Endothelial cell of umbilical vein (primary cell): ENCODE measurements at regions not wholly inside any gene's neighbourhood (a gene's known extent, or its start where the extent isn't known, plus 50 kb on each side); places are given as distances from the start of the nearest gene placed in this dataset.

Experiments
- CTCF ChIP-seq, 2 donors: IDR thresholded peaks; 1 replicate in 1 of 2; 2 replicates in 1 of 2; pipeline ENCODE4 v1.5.1; 2011; ENCODE audit warnings: low read length in 2 of 2, mild to moderate bottlenecking in 2 of 2, moderate library complexity in 2 of 2, control low read depth in 1 of 2, inconsistent platforms in 1 of 2, low read depth in 1 of 2; ENCODE audit not compliant: insufficient read depth in 1 of 2; ENCODE audit errors: extremely low read depth in 1 of 2
- EZH2 ChIP-seq: IDR thresholded peaks from 2 replicates; pipeline ENCODE4 v1.6.1; 2012; ENCODE audit warnings: borderline replicate concordance, low read depth, mild to moderate bottlenecking, moderate library complexity, low read length, inconsistent platforms; ENCODE audit not compliant: severe bottlenecking
- FOS ChIP-seq: IDR thresholded peaks from 2 replicates; pipeline ENCODE4 v1.6.1; 2011; ENCODE audit warnings: mild to moderate bottlenecking, low read length, moderate library complexity, borderline replicate concordance; ENCODE audit not compliant: insufficient read depth
- GATA2 ChIP-seq: IDR thresholded peaks from 2 replicates; pipeline ENCODE4 v1.7.0; 2011; ENCODE audit warnings: low read depth, mild to moderate bottlenecking, moderate library complexity, mixed read lengths, low read length; ENCODE audit not compliant: insufficient read length, insufficient read depth
- JUN ChIP-seq: IDR thresholded peaks from 2 replicates; pipeline ENCODE4 v1.6.1; 2011; ENCODE audit warnings: borderline replicate concordance, low read depth; ENCODE audit not compliant: insufficient read length, insufficient read depth
- MAX ChIP-seq: IDR thresholded peaks from 2 replicates; pipeline ENCODE4 v1.6.1; 2011; ENCODE audit not compliant: insufficient read depth, insufficient read length
- MYC ChIP-seq: IDR thresholded peaks from one replicate; pipeline ENCODE4 v1.6.1; 2011; ENCODE audit warnings: mild to moderate bottlenecking, low read depth, low read length
- POLR2A ChIP-seq: IDR thresholded peaks from 2 replicates; pipeline ENCODE4 v1.6.1; 2012; ENCODE audit warnings: low read depth, mild to moderate bottlenecking, control low read depth, low read length
- POLR2AphosphoS5 ChIP-seq: IDR thresholded peaks from 2 replicates; pipeline ENCODE4 v1.6.1; 2012; ENCODE audit warnings: low read depth, mild to moderate bottlenecking, control low read depth, low read length, moderate library complexity; ENCODE audit not compliant: insufficient read depth

GRCh38 chr14:50001999-50002925 lies 109.4 kb downstream of the ARF6 start:
- TF ChIP-seq EZH2: no peak
- TF ChIP-seq POLR2A: no peak
- no peak for TF ChIP-seq CTCF (IDR thresholded peaks at IDR 0.05; ENCODE audit: extremely low read depth in 1 of 2, insufficient read depth in 1 of 2, low read depth in 1 of 2, low read length in 2 of 2)
- no peak for TF ChIP-seq MAX
- no peak for TF ChIP-seq POLR2AphosphoS5
- no peak for TF ChIP-seq JUN
- no peak for TF ChIP-seq FOS
- no peak for TF ChIP-seq GATA2
- TF ChIP-seq MYC: no peak
